GM06990 (cell line): ENCODE measurements at regions not wholly inside any gene's neighbourhood (a gene's known extent, or its start where the extent isn't known, plus 50 kb on each side); places are given as distances from the start of the nearest gene placed in this dataset.

Experiments used
- DNase-seq: peaks from one replicate; pipeline ENCODE4 v3.0.0-alpha.2; 2011; ENCODE audit not compliant: insufficient read length; ENCODE audit errors: extremely low read depth
- H3K27me3 ChIP-seq: replicated peaks from 2 replicates; pipeline ENCODE4 v1.6.0; 2011; ENCODE audit warnings: low read length; ENCODE audit not compliant: control insufficient read depth, insufficient read depth
- H3K36me3 ChIP-seq: 2 replicates; pipeline ENCODE4 v1.5.1; 2011; ENCODE audit warnings: low read length; ENCODE audit not compliant: control insufficient read depth, insufficient read depth
- H3K4me3 ChIP-seq: replicated peaks from 2 replicates; pipeline ENCODE4 v1.5.1; 2011; ENCODE audit warnings: low read depth, mild to moderate bottlenecking, control low read depth, low read length
- TF ChIP-seq, protein P1 (sequence below): IDR thresholded peaks from 2 replicates; pipeline ENCODE4 v1.5.1; 2011; ENCODE audit warnings: low read length, control low read depth, mild to moderate bottlenecking, inconsistent platforms; ENCODE audit not compliant: insufficient read depth, poor library complexity, severe bottlenecking

DNA sequence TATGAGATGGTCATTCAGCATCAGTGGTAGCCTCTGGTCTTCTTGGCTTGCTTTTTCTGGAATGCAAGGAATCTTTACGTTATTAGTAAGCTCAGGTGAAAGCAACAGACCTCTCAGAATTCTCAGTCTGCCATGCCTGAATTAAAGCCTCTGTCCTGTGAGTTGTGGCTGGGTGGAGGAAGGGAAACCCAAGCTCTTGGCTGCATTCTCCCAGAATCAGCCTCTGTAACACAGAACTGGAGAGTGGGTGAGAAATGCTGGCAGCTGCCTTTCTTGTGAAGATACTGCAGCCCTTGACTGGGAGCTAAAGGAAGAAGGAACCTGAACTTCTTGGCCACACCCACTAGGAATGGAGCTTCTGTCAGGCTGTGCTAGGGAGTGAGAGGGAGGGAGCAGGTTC lies 505.8 kb downstream of the EPHA3 start:
- Histone ChIP-seq H3K36me3 (no peaks in the 10 kb centered on the region), H3K27me3 (no peaks in the 10 kb centered on the region), H3K4me3 (no peak overlapping the region)
- TF ChIP-seq, protein P1, sequence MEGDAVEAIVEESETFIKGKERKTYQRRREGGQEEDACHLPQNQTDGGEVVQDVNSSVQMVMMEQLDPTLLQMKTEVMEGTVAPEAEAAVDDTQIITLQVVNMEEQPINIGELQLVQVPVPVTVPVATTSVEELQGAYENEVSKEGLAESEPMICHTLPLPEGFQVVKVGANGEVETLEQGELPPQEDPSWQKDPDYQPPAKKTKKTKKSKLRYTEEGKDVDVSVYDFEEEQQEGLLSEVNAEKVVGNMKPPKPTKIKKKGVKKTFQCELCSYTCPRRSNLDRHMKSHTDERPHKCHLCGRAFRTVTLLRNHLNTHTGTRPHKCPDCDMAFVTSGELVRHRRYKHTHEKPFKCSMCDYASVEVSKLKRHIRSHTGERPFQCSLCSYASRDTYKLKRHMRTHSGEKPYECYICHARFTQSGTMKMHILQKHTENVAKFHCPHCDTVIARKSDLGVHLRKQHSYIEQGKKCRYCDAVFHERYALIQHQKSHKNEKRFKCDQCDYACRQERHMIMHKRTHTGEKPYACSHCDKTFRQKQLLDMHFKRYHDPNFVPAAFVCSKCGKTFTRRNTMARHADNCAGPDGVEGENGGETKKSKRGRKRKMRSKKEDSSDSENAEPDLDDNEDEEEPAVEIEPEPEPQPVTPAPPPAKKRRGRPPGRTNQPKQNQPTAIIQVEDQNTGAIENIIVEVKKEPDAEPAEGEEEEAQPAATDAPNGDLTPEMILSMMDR = no peak
- DNase-seq = no peak

DNA sequence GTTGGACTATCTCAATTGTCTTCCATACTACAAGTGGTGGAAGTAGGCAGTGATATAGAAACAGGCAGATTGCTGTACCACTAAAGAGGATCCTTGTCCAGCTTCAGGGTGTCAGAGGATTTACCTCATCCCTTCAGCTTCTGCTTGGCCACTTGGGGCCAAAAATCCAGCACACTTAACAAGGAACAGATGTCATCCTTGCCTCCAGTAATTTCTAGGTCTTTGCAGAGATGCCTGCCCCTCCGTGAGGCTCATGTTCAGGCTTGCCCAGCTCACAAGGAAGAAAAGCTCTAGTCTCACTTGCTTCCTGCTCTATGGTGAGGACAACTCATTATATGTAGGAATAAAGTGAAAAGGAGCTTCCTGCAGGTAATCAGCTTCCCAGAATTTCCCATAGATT lies 510.3 kb downstream of the EPHA3 start:
- TF ChIP-seq, protein P1 = no peak
- no peaks in the 10 kb centered on the region for H3K36me3 ChIP-seq
- H3K4me3 ChIP-seq = no peak overlapping the region
- H3K27me3 ChIP-seq = no peaks in the 10 kb centered on the region
- DNase-seq = no peak

DNA sequence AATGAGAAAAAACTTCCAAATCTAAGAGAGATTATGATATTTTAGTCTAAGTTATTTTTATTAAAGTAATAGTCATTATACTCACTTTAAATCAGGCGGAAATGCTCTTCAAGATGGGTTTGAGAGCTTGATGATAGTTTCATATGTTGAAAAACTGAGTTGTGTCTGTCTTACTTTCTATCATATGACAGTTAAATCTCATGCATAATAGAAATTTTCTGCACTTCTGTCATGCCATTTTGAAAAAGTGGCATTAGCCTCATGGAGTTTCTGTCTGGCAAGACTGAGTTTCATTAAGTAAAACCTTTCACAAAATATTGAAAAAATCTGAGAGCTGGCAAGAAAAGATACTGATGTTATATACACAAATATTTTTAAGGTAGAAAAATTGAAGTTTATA lies 511.8 kb downstream of the EPHA3 start:
- no peak for DNase-seq

DNA sequence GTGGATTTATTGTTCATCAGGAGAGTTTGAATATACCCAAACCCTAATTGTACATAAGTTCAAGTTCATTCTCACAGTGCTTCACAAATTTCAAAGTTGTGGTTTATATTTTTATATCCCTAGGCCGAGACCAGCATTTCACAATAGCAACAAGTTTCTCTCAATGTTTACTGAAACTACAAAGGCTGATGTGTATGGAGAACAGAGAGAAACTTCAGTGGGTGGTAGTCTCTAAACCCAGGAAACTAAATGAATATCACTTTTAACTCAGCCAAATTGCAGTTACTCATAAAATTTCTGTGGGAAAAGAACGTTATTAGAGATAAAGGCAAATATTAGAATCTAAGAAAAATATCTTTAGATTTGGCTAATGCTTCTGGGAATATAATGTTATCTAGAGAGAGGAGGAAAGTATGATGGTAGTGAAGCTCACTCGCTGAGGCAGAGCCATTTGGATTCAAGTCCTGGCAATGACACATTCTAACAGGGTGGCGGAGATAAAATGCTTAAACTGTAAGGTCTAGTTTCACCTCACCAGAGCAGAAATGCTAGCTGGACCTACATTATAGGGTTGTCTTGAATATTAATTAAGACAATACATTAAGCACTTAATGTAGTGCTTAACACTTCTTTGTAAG lies 514.8 kb downstream of the EPHA3 start:
- TF ChIP-seq, protein P1 = no peak
- Histone ChIP-seq H3K4me3 (no peak overlapping the region), H3K36me3 (no peaks in the 10 kb centered on the region), H3K27me3 (no peaks in the 10 kb centered on the region)
- DNase-seq = no peak

More for the DNA sequence above, 511.8 kb downstream of the EPHA3 start:
- no peaks in the 10 kb centered on the region for H3K36me3 ChIP-seq
- no peaks in the 10 kb centered on the region for H3K27me3 ChIP-seq
- TF ChIP-seq, protein P1 = no peak
- H3K4me3 ChIP-seq = no peak overlapping the region

DNA sequence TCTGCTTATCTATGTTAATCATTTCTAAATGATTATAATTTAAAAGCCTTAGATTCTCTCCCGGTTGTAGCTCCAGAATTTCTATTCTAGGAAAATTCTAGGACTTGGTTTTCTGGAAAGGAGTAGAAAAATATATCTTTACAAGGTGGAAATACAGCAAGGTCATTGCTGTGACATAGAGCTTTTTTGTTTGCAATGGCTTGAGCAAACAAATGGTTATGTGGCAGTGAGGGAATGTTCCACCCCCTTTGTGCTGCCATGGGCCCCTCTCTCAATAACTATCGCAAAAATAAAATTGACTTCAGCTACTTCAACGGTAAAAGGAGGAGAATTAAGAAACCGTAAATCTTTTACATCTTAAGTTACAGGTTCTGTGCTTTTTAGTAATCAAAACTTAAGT lies 517.1 kb downstream of the EPHA3 start:
- H3K36me3 ChIP-seq = no peaks in the 10 kb centered on the region
- H3K27me3 ChIP-seq = no peaks in the 10 kb centered on the region
- no peak for DNase-seq
- H3K4me3 ChIP-seq = no peak overlapping the region
- TF ChIP-seq, protein P1 = no peak

DNA sequence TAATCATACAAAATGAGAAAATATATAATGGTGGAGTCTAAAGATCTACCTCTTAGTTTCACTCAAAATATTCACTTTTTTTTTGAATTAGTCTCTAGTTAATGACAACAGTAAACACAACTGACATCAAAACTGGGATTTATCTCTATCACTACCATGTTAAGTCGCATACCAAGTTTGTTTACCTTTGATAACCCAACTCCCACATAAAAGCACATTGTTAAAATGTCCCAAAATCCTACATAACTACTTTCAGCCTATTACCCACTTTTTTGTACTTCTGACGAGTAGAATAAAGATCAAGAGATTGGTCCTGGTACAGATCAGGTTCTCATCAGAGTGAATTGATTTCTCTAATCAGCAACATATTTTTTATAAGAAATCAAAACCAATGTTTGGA lies 518.5 kb downstream of the EPHA3 start:
- DNase-seq = no peak
- Histone ChIP-seq H3K27me3 (no peaks in the 10 kb centered on the region), H3K36me3 (no peaks in the 10 kb centered on the region), H3K4me3 (no peak overlapping the region)
- TF ChIP-seq, protein P1 = no peak
